Mesothelial cell of epicardium (in vitro differentiated cells): ENCODE measurements at regions not wholly inside any gene's neighbourhood (a gene's known extent, or its start where the extent isn't known, plus 50 kb on each side); places are given as distances from the start of the nearest gene placed in this dataset.

ENCODE experiments used
- DNase-seq, 2 experiments: peaks; one replicate each; pipeline ENCODE4 v3.0.0; 2021; ENCODE audit warnings: low spot score in 2 of 2; ENCODE audit not compliant: unreplicated experiment in 2 of 2
- H3K27ac Mint-ChIP-seq: 2 replicates; pipeline ENCODE4 v1.8.0; 2021; ENCODE audit warnings: mixed read lengths
- H3K27me3 Mint-ChIP-seq: 2 replicates; pipeline ENCODE4 v1.8.0; 2021; ENCODE audit warnings: low read depth, mixed read lengths
- H3K36me3 Mint-ChIP-seq: 2 replicates; pipeline ENCODE4 v1.8.0; 2021; ENCODE audit warnings: mixed read lengths
- H3K4me1 Mint-ChIP-seq: 2 replicates; pipeline ENCODE4 v1.8.0; 2021; ENCODE audit warnings: mixed read lengths
- H3K4me3 Mint-ChIP-seq: 2 replicates; pipeline ENCODE4 v1.8.0; 2021; ENCODE audit warnings: mild to moderate bottlenecking, moderate library complexity, mixed read lengths
- H3K9me3 Mint-ChIP-seq: 2 replicates; pipeline ENCODE4 v1.8.0; 2021; ENCODE audit warnings: mixed read lengths
- CTCF ChIP-seq: fragments of 200-600 bp; sonication (generic); IDR thresholded peaks from one replicate; pipeline ENCODE4 v1.5.0; 2021; ENCODE audit warnings: antibody characterized with exemption; ENCODE audit not compliant: unreplicated experiment

GRCh38 chr20:11252447-11252846 is 578.6 kb upstream of the JAG1 start:
- TF ChIP-seq CTCF = no peak
- Mint-ChIP-seq H3K27me3 (peaks cover 20% of the 10 kb centered on the region), H3K4me1 (peaks cover 12% of the 10 kb centered on the region), H3K4me3 (no peak overlapping the region), H3K9me3 (peaks cover 26% of the 10 kb centered on the region), H3K27ac (no peak overlapping the region), H3K36me3 (peaks cover 3% of the 10 kb centered on the region)
- no peak for DNase-seq

GRCh38 chr20:11255455-11255854 is 581.7 kb upstream of the JAG1 start:
- H3K4me1 Mint-ChIP-seq = no peaks in the 10 kb centered on the region
- H3K27me3 Mint-ChIP-seq = peaks cover 4% of the 10 kb centered on the region
- H3K27ac Mint-ChIP-seq = no peak overlapping the region
- peaks cover 3% of the 10 kb centered on the region for H3K36me3 Mint-ChIP-seq
- no peak overlapping the region for H3K4me3 Mint-ChIP-seq
- H3K9me3 Mint-ChIP-seq = peaks cover 42% of the 10 kb centered on the region
- no peak for TF ChIP-seq CTCF
- DNase-seq = no peak

- Mint-ChIP-seq H3K27me3 (peaks cover 4% of the 10 kb centered on the region), H3K27ac (no peak overlapping the region), H3K9me3 (peaks cover 42% of the 10 kb centered on the region), H3K4me1 (no peaks in the 10 kb centered on the region), H3K36me3 (peaks cover 3% of the 10 kb centered on the region), H3K4me3 (no peak overlapping the region)
- TF ChIP-seq CTCF = no peak
- no peak for DNase-seq
These were observed 582.1 kb upstream of the JAG1 start for GRCh38 chr20:11255860-11256259.

GRCh38 chr20:11260611-11261010 is 586.8 kb upstream of the JAG1 start:
- peaks cover 25% of the 10 kb centered on the region for H3K9me3 Mint-ChIP-seq
- H3K4me1 Mint-ChIP-seq = no peaks in the 10 kb centered on the region
- H3K4me3 Mint-ChIP-seq = no peak overlapping the region
- H3K27ac Mint-ChIP-seq = no peak overlapping the region
- no peak for DNase-seq
- H3K27me3 Mint-ChIP-seq = no peaks in the 10 kb centered on the region
- no peak for TF ChIP-seq CTCF
- H3K36me3 Mint-ChIP-seq = peaks cover under 1% of the 10 kb centered on the region

GRCh38 chr20:11261533-11262000 is 587.8 kb upstream of the JAG1 start:
- no peak overlapping the region for H3K4me3 Mint-ChIP-seq
- no peaks in the 10 kb centered on the region for H3K36me3 Mint-ChIP-seq
- H3K27ac Mint-ChIP-seq = no peak overlapping the region
- no peak for TF ChIP-seq CTCF
- H3K27me3 Mint-ChIP-seq = no peaks in the 10 kb centered on the region
- H3K9me3 Mint-ChIP-seq = peaks cover 23% of the 10 kb centered on the region
- H3K4me1 Mint-ChIP-seq = peaks cover 3% of the 10 kb centered on the region
- DNase-seq = no peak

GRCh38 chr20:11266571-11266970 is 592.8 kb upstream of the JAG1 start:
- Mint-ChIP-seq H3K4me3 (no peak overlapping the region), H3K9me3 (no peaks in the 10 kb centered on the region), H3K27ac (no peak overlapping the region), H3K36me3 (no peaks in the 10 kb centered on the region), H3K4me1 (peaks cover 16% of the 10 kb centered on the region), H3K27me3 (no peaks in the 10 kb centered on the region)
- TF ChIP-seq CTCF = no peak
- DNase-seq = no peak
